ENCODE measurements at regions not wholly inside any gene's neighbourhood (a gene's known extent, or its start where the extent isn't known, plus 50 kb on each side); places are given as distances from the start of the nearest gene placed in this dataset.

- H4K20me1 ChIP-seq (ENCODE audit: insufficient read depth, low read length) = no peaks in the 10 kb centered on the region
- no peak for TF ChIP-seq EZH2 (optimal IDR thresholded peaks at IDR 0.05; ENCODE audit: low read depth, low read length)
- TF ChIP-seq EZH2phosphoT487 (IDR thresholded peaks at IDR 0.05; ENCODE audit: low read length) = no peak
- no peak for TF ChIP-seq CTCF (IDR thresholded peaks at IDR 0.05; ENCODE audit: low read length)
- no peaks in the 10 kb centered on the region for H3K79me2 ChIP-seq (ENCODE audit: low read length)
- H3K36me3 ChIP-seq (replicated peaks; ENCODE audit: insufficient read depth, low read length) = no peaks in the 10 kb centered on the region
- no peak overlapping the region for H3K27ac ChIP-seq (ENCODE audit: low read length)
- no peaks in the 10 kb centered on the region for H3K9me3 ChIP-seq (replicated peaks; ENCODE audit: insufficient read depth, low read length)
- H3K9ac ChIP-seq (ENCODE audit: low read length) = no peak overlapping the region
- no peaks in the 10 kb centered on the region for H3F3A ChIP-seq (ENCODE audit: insufficient read depth, low read length)
- H3K4me2 ChIP-seq (ENCODE audit: low read depth, low read length) = no peak overlapping the region
- H3K27me3 ChIP-seq (replicated peaks; ENCODE audit: insufficient read depth, low read length) = no peaks in the 10 kb centered on the region
- no peak overlapping the region for H2AFZ ChIP-seq (ENCODE audit: low read length)
- no peak overlapping the region for H3K4me3 ChIP-seq (ENCODE audit: low read length)
- DNase-seq = no peak
- H3K4me1 ChIP-seq (ENCODE audit: low read length) = no peaks in the 10 kb centered on the region
- no peaks in the 10 kb centered on the region for H3K9me2 ChIP-seq (replicated peaks; ENCODE audit: insufficient read depth, low read length)
Observed at GRCh38 chr13:67735651-67736050, 505.5 kb upstream of the PCDH9 start.

DNA sequence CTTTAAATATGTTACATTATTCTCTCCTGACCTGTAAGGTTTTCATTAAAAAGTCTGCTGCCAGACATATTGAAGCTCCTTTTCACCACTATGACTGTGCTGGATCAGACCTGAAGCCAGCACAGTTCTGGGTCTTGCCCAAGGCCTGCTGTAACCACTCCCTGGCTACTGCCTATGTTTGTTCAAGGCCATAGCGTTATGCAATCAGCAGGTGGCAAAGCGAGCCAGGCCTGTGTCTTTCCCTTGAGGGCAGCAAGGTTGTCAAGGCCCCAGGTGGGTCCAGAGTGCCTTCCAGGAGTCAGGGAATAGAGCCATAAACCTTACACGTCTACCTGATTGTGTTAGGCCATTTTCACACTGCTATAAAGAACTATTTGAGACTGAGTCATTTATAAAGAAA, 496.8 kb upstream of the PCDH9 start:
- TF ChIP-seq CTCF (IDR thresholded peaks at IDR 0.05; ENCODE audit: low read length) (no peak), EZH2phosphoT487 (IDR thresholded peaks at IDR 0.05; ENCODE audit: low read length) (no peak), EZH2 (optimal IDR thresholded peaks at IDR 0.05; ENCODE audit: low read depth, low read length) (no peak)
- Histone ChIP-seq H3K9me2 (replicated peaks; ENCODE audit: insufficient read depth, low read length) (no peaks in the 10 kb centered on the region), H3K79me2 (ENCODE audit: low read length) (no peaks in the 10 kb centered on the region), H2AFZ (ENCODE audit: low read length) (no peak overlapping the region), H3K36me3 (replicated peaks; ENCODE audit: insufficient read depth, low read length) (no peaks in the 10 kb centered on the region), H4K20me1 (ENCODE audit: insufficient read depth, low read length) (no peaks in the 10 kb centered on the region), H3K4me2 (ENCODE audit: low read depth, low read length) (no peak overlapping the region), H3K27ac (ENCODE audit: low read length) (no peak overlapping the region), H3K9me3 (replicated peaks; ENCODE audit: insufficient read depth, low read length) (no peaks in the 10 kb centered on the region), H3K4me1 (ENCODE audit: low read length) (no peaks in the 10 kb centered on the region), H3K27me3 (replicated peaks; ENCODE audit: insufficient read depth, low read length) (no peaks in the 10 kb centered on the region), H3K9ac (ENCODE audit: low read length) (no peak overlapping the region), H3K4me3 (ENCODE audit: low read length) (no peak overlapping the region), H3F3A (ENCODE audit: insufficient read depth, low read length) (no peaks in the 10 kb centered on the region)
- no peak for DNase-seq

GRCh38 chr13:67725999-67726398, 495.9 kb upstream of the PCDH9 start:
- TF ChIP-seq CTCF (IDR thresholded peaks at IDR 0.05; ENCODE audit: low read length) (no peak), EZH2phosphoT487 (IDR thresholded peaks at IDR 0.05; ENCODE audit: low read length) (no peak), EZH2 (optimal IDR thresholded peaks at IDR 0.05; ENCODE audit: low read depth, low read length) (no peak)
- Histone ChIP-seq H4K20me1 (ENCODE audit: insufficient read depth, low read length) (no peaks in the 10 kb centered on the region), H3K4me3 (ENCODE audit: low read length) (no peak overlapping the region), H3K4me2 (ENCODE audit: low read depth, low read length) (no peak overlapping the region), H3K9me3 (replicated peaks; ENCODE audit: insufficient read depth, low read length) (no peaks in the 10 kb centered on the region), H3K36me3 (replicated peaks; ENCODE audit: insufficient read depth, low read length) (no peaks in the 10 kb centered on the region), H3F3A (ENCODE audit: insufficient read depth, low read length) (no peaks in the 10 kb centered on the region), H3K27ac (ENCODE audit: low read length) (no peak overlapping the region), H3K9ac (ENCODE audit: low read length) (no peak overlapping the region), H3K4me1 (ENCODE audit: low read length) (no peaks in the 10 kb centered on the region), H3K79me2 (ENCODE audit: low read length) (no peaks in the 10 kb centered on the region), H3K9me2 (replicated peaks; ENCODE audit: insufficient read depth, low read length) (no peaks in the 10 kb centered on the region), H2AFZ (ENCODE audit: low read length) (no peak overlapping the region), H3K27me3 (replicated peaks; ENCODE audit: insufficient read depth, low read length) (no peaks in the 10 kb centered on the region)
- DNase-seq = no peak
